OCI-M1 (cell line): ENCODE measurements at regions not wholly inside any gene's neighbourhood (a gene's known extent, or its start where the extent isn't known, plus 50 kb on each side); places are given as distances from the start of the nearest gene placed in this dataset.
"Not testable (repeated sequence)": the region's sequence is repeated elsewhere in the genome, so short reads cannot be mapped to it uniquely, and the experiment has no call there.

Experiments used
- DNase-seq: peaks from one replicate; lab custom pipeline; 2025; lab: John Stamatoyannopoulos, UW

DNA sequence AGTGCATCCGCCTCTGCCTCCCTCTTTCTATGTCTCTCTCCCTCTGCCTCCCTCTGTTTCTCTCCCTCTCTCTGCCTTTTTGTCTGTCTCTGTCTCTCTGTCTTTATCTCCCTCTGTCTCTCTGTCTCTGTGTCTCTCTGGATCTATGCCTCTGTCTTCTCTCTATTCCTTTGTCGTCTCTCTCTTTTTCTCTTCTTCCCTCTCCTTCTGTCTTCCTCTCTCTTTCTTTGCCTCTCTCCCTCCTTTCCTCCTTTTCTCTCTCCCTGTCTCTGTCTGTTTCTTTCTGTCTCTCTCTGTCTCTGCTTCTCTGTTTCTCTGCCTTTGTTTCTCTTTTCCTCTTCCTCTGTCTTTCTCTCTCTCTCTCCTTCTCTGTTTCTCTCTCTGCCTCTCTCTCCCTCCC, 678.8 kb upstream of the NRP1 start:
- no peak for DNase-seq

GRCh38 chr10:34010891-34011290, 676.4 kb upstream of the NRP1 start:
- DNase-seq, result peak; percentile 60

GRCh38 chr10:34010228-34010627, 675.8 kb upstream of the NRP1 start:
- not testable (repeated sequence) for DNase-seq

DNA sequence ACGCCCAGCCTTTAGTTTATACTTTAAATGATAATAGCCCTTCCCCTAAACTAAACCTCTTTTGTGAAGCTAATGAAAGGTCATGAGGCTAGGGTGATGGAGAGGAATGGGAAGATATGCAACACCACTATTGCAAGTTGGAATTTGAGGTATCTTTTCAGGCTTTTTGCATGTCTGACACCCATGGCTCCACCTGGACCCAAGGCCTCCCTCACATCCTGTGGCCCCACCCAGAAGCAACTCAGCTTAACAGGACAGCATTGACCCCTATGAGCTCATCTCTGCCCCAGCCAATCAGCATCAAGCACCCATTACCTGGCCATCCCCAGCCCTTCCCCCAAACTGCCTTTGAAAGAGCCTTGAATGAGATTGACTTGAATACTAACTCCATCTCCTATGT, 674.2 kb upstream of the NRP1 start:
- DNase-seq, result no peak

GRCh38 chr10:34006471-34006870, 672.0 kb upstream of the NRP1 start:
- no peak for DNase-seq

GRCh38 chr10:34003561-34003960, 669.1 kb upstream of the NRP1 start:
- DNase-seq, result no peak

- no peak for DNase-seq
Observed at GRCh38 chr10:34002896-34003295, 668.4 kb upstream of the NRP1 start.

DNA sequence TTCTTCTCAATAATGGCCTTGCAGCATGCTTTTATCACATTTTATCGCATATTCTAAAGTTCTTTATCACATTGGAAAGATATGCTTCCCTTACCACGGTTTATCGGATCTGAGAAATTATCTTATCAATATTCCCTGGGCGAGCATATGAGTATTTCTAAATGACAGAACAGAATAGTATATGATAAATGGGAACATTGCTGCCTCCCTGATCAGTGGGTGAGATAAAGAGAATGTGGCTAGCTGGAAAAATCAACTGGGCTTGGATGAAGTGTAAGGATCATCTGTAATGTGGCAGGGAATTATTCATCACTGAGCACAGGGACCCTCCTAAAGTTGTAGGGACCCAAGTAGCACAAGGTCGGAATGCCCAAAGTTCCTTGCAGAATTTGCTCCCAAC, 667.4 kb upstream of the NRP1 start:
- DNase-seq, result no peak

- no peak for DNase-seq
Observed at GRCh38 chr10:34001087-34001580, 666.7 kb upstream of the NRP1 start.

DNA sequence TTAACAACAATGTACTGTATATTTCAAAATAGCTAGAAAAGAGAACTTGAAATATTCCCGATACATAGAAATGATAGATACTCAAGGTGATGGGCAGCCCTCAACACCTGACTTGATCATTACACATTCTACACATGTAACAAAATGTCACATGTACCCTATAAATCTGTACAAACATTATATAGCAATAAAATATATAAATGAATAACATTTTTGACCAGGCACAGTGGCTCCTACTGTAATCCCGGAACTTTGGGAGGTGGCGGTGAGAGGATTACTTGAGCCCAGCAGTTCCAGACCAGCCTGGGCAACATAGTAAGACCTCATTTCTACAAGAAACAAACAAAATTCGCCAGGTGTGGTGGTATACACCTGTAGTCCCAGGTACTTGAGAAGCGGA, 659.5 kb upstream of the NRP1 start:
- DNase-seq, result no peak

GRCh38 chr10:33991924-33992323, 657.5 kb upstream of the NRP1 start:
- no peak for DNase-seq

DNA sequence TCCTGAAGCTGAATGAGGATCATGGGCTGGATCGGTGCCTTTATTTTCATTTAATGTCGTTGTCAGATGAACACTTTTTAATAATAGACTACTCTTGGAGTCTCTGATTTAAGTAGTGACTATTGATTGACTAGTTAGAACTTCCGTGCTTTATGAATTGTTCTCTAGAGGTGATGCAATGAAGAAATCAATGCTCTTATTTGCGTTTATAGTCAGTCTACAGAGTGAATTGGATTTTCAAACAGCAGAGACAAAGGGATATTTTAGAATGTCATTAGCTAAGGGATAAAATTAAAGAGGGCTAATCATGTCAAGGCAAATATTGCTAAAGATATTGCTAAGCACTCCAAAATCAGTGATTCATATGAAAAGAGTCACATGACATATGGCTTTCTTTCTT, 652.0 kb upstream of the NRP1 start:
- DNase-seq, result no peak

GRCh38 chr10:33986016-33986415, 651.5 kb upstream of the NRP1 start:
- no peak for DNase-seq

DNA sequence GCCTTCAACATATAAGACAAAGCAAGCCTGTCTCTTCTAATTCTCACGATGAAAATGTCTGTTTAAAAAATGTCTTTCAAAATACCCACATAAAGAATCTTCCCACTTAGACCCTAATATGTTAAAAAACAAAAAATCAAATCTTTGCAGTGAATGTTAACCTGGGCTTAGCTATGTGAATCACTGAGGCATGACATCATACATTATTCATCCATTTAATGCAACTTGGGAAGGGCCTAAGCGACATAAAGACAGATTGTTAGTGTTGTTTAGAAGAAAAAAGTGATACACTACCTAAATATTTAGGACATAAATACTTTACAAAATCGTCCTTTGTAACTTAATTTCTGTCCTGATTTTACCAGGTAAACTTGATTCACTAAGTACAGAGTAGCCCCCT, 648.5 kb upstream of the NRP1 start:
- DNase-seq, result no peak

GRCh38 chr10:33981301-33981700, 646.8 kb upstream of the NRP1 start:
- DNase-seq, result no peak

DNA sequence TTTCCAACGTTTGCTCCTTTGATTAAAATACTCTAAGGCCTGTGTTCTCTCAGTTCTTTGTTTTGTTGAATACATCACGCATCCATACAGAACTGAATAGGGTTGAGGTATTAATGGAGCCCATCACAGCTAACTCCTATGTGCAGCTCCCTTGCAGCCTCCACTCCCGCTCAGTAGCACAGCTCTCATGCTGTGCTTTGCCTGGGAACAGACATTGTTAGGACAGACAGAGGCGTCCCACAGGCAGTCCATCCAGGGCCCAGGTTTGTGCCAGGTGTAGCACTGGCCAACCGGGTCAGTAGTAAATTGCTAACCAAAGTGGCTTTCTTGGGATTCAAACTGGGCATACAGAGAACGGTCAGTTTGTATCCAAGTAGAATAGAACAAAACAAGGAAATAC, 644.7 kb upstream of the NRP1 start:
- no peak for DNase-seq

DNA sequence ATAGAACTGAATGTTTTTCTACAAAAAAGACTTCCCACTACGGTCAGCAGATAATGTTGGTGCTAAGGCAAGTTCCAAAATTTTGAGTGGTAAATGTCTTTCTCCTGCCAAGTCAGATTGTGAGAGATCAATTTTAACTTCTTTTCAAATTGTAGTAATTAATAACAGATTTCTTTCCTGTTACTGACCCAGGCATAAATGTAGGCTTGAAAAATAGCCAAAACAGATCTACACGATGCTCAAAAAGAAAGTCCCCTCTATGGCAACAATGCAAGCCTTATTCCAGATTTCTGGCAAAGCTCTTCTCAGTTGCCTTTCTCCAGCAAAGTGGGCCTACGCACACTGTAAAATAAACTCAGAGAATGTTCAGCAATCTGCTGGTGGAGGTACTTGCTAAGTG, 641.0 kb upstream of the NRP1 start:
- DNase-seq, result no peak

- DNase-seq, result no peak
Observed at GRCh38 chr10:33974976-33975478, 640.6 kb upstream of the NRP1 start.

DNA sequence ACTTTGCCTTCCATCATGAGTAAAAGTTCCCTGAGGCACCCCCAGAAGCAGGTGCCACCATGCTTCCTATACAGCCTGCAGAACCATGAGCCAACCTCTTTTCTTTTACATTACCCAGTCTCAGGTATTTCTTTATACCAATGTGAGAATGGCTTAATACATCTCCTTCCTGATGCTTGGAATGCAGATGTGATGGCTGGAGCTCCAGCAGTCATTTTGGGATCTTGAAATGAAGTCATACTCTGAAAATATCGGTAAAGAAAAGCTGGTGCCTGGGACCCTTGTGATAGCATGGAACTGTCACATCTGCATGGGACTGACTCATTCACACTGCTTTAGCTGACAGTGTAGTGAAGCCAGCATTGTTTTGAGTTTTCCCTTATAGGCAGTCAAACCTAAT, 634.5 kb upstream of the NRP1 start:
- DNase-seq, result no peak

- no peak for DNase-seq
Observed at GRCh38 chr10:33967606-33968120, 633.2 kb upstream of the NRP1 start.

GRCh38 chr10:33966946-33967345, 632.5 kb upstream of the NRP1 start:
- DNase-seq, result no peak

- peak; percentile 26 for DNase-seq
Observed at GRCh38 chr10:33965795-33966581, 631.5 kb upstream of the NRP1 start.

DNA sequence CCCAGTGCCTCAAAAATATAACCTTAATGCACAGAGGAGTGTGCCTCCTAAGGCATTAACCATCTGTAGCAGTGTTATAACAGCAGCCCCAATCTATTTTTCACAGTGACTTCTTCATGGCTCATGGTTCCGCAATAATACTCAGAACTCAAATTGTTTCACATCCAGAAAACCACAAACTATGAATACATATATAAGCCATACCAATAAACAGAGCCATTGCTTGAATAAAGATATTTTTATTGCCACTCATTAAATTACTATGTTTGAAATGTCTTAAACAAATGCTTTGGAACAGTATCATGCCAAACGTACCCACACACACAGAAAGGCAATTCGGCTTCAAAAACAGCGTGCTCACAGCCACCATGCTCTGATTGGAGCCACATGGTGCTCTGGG, 629.3 kb upstream of the NRP1 start:
- DNase-seq, result no peak

DNA sequence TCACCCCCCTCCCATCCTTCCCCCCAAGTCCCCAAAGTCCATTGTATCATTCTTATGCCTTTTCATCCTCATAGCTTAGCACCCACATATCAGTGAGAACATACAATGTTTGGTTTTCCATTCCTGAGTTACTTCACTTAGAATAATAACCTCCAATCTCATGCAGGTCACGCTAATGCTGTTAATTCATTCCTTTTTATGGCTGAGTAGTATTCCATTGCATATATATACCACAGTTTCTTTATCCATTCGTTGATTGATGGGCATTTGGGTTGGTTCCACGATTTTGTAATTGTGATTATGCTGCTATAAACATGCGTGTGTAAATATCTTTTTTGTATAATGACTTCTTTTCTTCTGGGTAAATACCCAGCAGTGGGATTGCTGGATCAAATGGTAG, 621.9 kb upstream of the NRP1 start:
- DNase-seq, result not testable (repeated sequence)
